H1 (cell line): ENCODE measurements at regions not wholly inside any gene's neighbourhood (a gene's known extent, or its start where the extent isn't known, plus 50 kb on each side); places are given as distances from the start of the nearest gene placed in this dataset.

Experiments used
- CHD2 ChIP-seq: IDR thresholded peaks from 2 replicates; pipeline ENCODE4 v1.6.1; 2012; ENCODE audit warnings: low read length, improper control_type of control experiment
- CHD7 ChIP-seq: fragments of 300-600 bp; sonication (generic); IDR thresholded peaks from 2 replicates; pipeline ENCODE4 v1.7.1; 2012; ENCODE audit warnings: low read length, moderate library complexity, mild to moderate bottlenecking, inconsistent platforms; ENCODE audit not compliant: insufficient replicate concordance
- JUN ChIP-seq: IDR thresholded peaks from 2 replicates; pipeline ENCODE4 v1.6.1; 2011; ENCODE audit warnings: low read depth, mild to moderate bottlenecking, improper control_type of control experiment, low read length
- SIRT6 ChIP-seq: IDR thresholded peaks from one replicate; pipeline ENCODE4 v1.7.1; 2012; ENCODE audit warnings: low read length, inconsistent platforms
- TCF12 ChIP-seq: IDR thresholded peaks from 2 replicates; pipeline ENCODE4 v1.6.1; 2011; ENCODE audit warnings: low read depth, mild to moderate bottlenecking, low read length

DNA sequence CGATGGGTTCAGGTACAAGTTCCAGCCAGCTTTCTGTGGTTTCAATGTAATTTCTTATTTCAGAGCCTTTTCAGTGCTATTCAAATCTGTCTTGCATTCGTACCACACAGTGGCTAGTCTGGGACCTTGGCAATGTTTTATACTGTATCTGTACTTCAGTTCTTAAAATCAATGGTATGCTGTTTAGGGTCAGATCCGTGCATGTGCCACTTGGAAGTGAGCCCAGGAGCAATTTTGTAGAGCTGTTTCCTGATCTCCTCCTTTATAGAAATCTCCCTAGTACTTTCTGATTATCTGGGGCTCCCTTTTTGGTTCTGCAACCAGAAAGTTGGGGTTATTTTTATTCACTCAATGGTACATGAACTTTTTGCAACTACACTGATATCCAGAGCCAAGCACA, 59.5 kb upstream of the NDUFB4 start (continued):
- TF ChIP-seq CHD7 (no peak), TCF12 (no peak), JUN (no peak), SIRT6 (no peak), CHD2 (no peak)
